K562 (cell line): ENCODE measurements at regions not wholly inside any gene's neighbourhood (a gene's known extent, or its start where the extent isn't known, plus 50 kb on each side); places are given as distances from the start of the nearest gene placed in this dataset.

Experiments
- ATAC-seq: fragments of 200-7000 bp; cut with Tn5 transposase; 3 replicates; pipeline ENCODE4 v1.9.1; 2020; ENCODE audit warnings: moderate library complexity
- BruUV-seq: library from RNA; stranded (reverse); fragments of 400-500 nt; replicated peaks from 2 replicates; lab custom pipeline; 2021; lab: Mats Ljungman, UMichigan
- CTCF ChIA-PET: fragments of 300-600 bp; formaldehyde crosslinking; extraction: SDS; loops from one replicate; lab custom pipeline; 2021; ENCODE audit warnings: low intra/inter-chr PET ratio; lab: Yijun Ruan, JAX
- POLR2A ChIA-PET: fragments of 300-600, 350-650 bp; sonication (Branson Sonifier 250); formaldehyde crosslinking; extraction: SDS; loops from one replicate; lab custom pipeline; 2021; ENCODE audit warnings: antibody characterized with exemption, inconsistent platforms; lab: Yijun Ruan, JAX
- DNase-seq, 4 experiments: peaks; one replicate each; pipeline versions ENCODE4 v3.0.0 to v3.0.0-alpha.2; 2011 to 2018; ENCODE audit warnings: low spot score in 3 of 4, mixed read lengths in 3 of 4; ENCODE audit errors: extremely low read depth in 1 of 4
- FAIRE-seq: peaks from 2 replicates; lab custom pipeline; 2011; peaks lifted over from hg19 to GRCh38; lab: Jason Lieb, UNC
- H2AFZ ChIP-seq: 2 replicates; pipeline ENCODE4 v1.6.0; 2011; ENCODE audit warnings: low read depth, low read length, control low read depth, inconsistent platforms
- H3K27ac ChIP-seq: fragments of 200-600 bp; 3 replicates; pipeline ENCODE4 v1.8.0; 2011; ENCODE audit warnings: low read depth, mild to moderate bottlenecking, control low read depth, inconsistent platforms, low read length, moderate library complexity, mixed read lengths; ENCODE audit errors: extremely low read depth
- H3K27me3 ChIP-seq, 2 experiments: fragments of 300-600 bp in 1 of 2; 2 replicates in 1 of 2; 3 replicates in 1 of 2; pipeline versions ENCODE4 v1.6.0 to v1.8.0; 2011; ENCODE audit warnings: inconsistent platforms in 2 of 2, low read length in 2 of 2, mild to moderate bottlenecking in 1 of 2, mixed read lengths in 1 of 2, moderate library complexity in 1 of 2; ENCODE audit not compliant: control insufficient read depth in 2 of 2, insufficient read depth in 2 of 2
- H3K36me3 ChIP-seq: fragments of 300-600 bp; 3 replicates; pipeline ENCODE4 v1.8.0; 2011; ENCODE audit warnings: mild to moderate bottlenecking, low read length, inconsistent platforms; ENCODE audit not compliant: control insufficient read depth, insufficient read depth
- H3K4me1 ChIP-seq, 2 experiments: fragments of 200-600 bp in 1 of 2; replicated peaks in 1 of 2; 2 replicates in 1 of 2; 3 replicates in 1 of 2; pipeline versions ENCODE4 v1.5.1 to v1.8.0; 2011; ENCODE audit warnings: inconsistent platforms in 2 of 2, low read length in 2 of 2, mild to moderate bottlenecking in 1 of 2, mixed read lengths in 1 of 2, moderate library complexity in 1 of 2; ENCODE audit not compliant: control insufficient read depth in 2 of 2, insufficient read depth in 2 of 2
- H3K4me2 ChIP-seq: 2 replicates; pipeline ENCODE4 v1.6.1; 2011; ENCODE audit warnings: low read length, control low read depth, inconsistent platforms, mixed read lengths; ENCODE audit not compliant: insufficient read depth
- H3K4me3 ChIP-seq: fragments of 200-600 bp; sonication (generic), shearing (Covaris generic); 2 replicates; pipeline ENCODE4 v1.5.1; 2016; ENCODE audit warnings: control low read depth, inconsistent platforms
- H3K79me2 ChIP-seq: fragments of 200-600 bp; 3 replicates; pipeline ENCODE4 v1.8.0; 2011; ENCODE audit warnings: low read length, inconsistent platforms; ENCODE audit not compliant: control insufficient read depth, insufficient read depth
- H3K9ac ChIP-seq, 2 experiments: 2 replicates each; pipeline versions ENCODE4 v1.6.0 to v1.6.1; 2011; ENCODE audit warnings: low read depth in 2 of 2, low read length in 2 of 2, control low read depth in 1 of 2, inconsistent platforms in 1 of 2, mild to moderate bottlenecking in 1 of 2, mixed read lengths in 1 of 2; ENCODE audit not compliant: insufficient read depth in 1 of 2
- H3K9me1 ChIP-seq: one replicate; pipeline ENCODE4 v1.6.0; 2011; ENCODE audit warnings: inconsistent platforms, mild to moderate bottlenecking, low read length, moderate library complexity; ENCODE audit not compliant: control insufficient read depth, insufficient read depth
- H3K9me3 ChIP-seq: replicated peaks from 2 replicates; pipeline ENCODE4 v1.5.1; 2011; ENCODE audit warnings: low read depth, low read length, inconsistent platforms; ENCODE audit not compliant: control insufficient read depth, insufficient read depth
- H4K20me1 ChIP-seq: replicated peaks from 2 replicates; pipeline ENCODE4 v1.6.1; 2011; ENCODE audit warnings: low read length, inconsistent platforms, mixed read lengths; ENCODE audit not compliant: control insufficient read depth, insufficient read depth
- SUPT5H ChIP-seq: fragments of 450-650 bp; IDR thresholded peaks from 2 replicates; pipeline ENCODE4 v1.6.1; 2016
- ZNF436 ChIP-seq: fragments of 250-450, 450-650 bp; sonication (Bioruptor Pico); formaldehyde crosslinking; IDR thresholded peaks from 2 replicates; pipeline ENCODE4 v1.7.0; 2020; ENCODE audit warnings: mild to moderate bottlenecking
- ZNF551 ChIP-seq: fragments of 250-450 bp; sonication (Bioruptor Pico); IDR thresholded peaks from 2 replicates; pipeline ENCODE4 v1.5.0; 2021; ENCODE audit warnings: mild to moderate bottlenecking, moderate library complexity
- ZNF707 ChIP-seq: fragments of 250-450 bp; sonication (Bioruptor Pico); conservative IDR thresholded peaks from 2 replicates; pipeline ENCODE4 v1.8.0; 2022; ENCODE audit warnings: inconsistent platforms, mild to moderate bottlenecking, moderate library complexity
- WGBS: fragments of 100-300 bp; shearing (Covaris generic); methylation state at CpG from one replicate; pipeline ENCODE4 v1.1.6; 2016; ENCODE audit warnings: low coverage, mixed read lengths; ENCODE audit not compliant: insufficient coverage; ENCODE audit errors: missing lambda C conversion rate; 5-methylcytosine and 5-hydroxymethylcytosine counted together
- in situ Hi-C: fragments of 300-500 bp; cut with MboI; formaldehyde crosslinking; loops from 4 replicates; pipeline ENCODE4 v1.15.0; 2018; ENCODE audit warnings: inconsistent platforms, mixed read lengths
- intact Hi-C: fragments of 100-400 bp; cut with micrococcal nuclease; formaldehyde crosslinking; loops from 2 replicates; pipeline ENCODE4 v1.14.2; 2022
- TF ChIP-seq, protein P1 (sequence below), 3 experiments: IDR thresholded peaks in 2 of 3; conservative IDR thresholded peaks in 1 of 3; 2 replicates each; pipeline ENCODE4 v1.5.1; 2011 to 2012; ENCODE audit warnings: low read length in 3 of 3, mild to moderate bottlenecking in 3 of 3, control low read depth in 2 of 3, improper control_type of control experiment in 1 of 3, inconsistent platforms in 1 of 3, low read depth in 1 of 3, mixed read lengths in 1 of 3, moderate library complexity in 1 of 3; ENCODE audit not compliant: insufficient read depth in 2 of 3

DNA sequence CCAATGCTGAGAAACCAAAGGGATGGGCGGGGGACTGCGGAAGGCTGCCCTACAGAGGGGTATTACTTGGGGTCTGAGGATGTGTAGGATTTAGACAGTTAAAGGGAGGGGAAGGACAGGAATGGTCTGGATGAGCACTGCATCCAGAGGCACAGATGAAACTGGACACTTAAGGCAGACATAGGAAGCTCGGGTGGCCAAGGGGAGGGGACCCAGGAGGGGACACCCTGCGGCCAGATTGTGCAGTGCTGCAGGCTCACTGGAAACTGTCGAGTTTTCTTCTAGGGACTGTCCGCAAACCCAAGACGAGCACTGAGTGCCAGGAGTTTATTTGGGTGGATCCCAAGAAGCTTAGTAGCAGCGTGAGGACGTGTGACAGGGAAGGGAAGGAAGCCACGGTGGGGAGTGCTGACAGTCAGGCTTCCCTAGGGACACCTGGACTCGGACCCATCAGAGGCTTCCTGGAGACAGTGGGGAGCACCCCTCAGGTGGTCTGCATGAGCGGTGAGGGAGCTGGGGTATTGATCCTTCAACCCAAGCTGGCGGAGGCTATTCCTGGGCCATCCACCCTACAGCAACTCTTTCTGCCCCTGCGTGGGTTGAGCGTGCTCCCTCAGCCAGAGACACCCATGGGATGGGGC, 278.7 kb downstream of the FOXL1 start:
- no peak overlapping the region for H3K9ac ChIP-seq
- H3K27me3 ChIP-seq: peaks cover 3 to 31% of the 10 kb centered on the region in 2 experiments; a peak in 3 of 5 replicates
- no peak overlapping the region for H3K4me3 ChIP-seq
- intact Hi-C loops: no loop called here
- CTCF ChIA-PET: interaction anchor here (0.6 kb wide), 1 partner anchor 202 kb away, joined by 3 read pairs; no protein-coding TSS in a partner anchor
- no peaks in the 10 kb centered on the region for H3K36me3 ChIP-seq
- POLR2A ChIA-PET: interaction anchor here (0.7 kb wide), 1 partner anchor 186 kb away, joined by 3 read pairs; no protein-coding TSS in a partner anchor
- H3K4me1 ChIP-seq: no peaks in the 10 kb centered on the region
- no peak overlapping the region for H2AFZ ChIP-seq
- H3K4me2 ChIP-seq: no peak overlapping the region
- no peaks in the 10 kb centered on the region for H3K79me2 ChIP-seq
- no peak for FAIRE-seq
- ATAC-seq: peak; percentile 73
- H4K20me1 ChIP-seq: peaks cover 3% of the 10 kb centered on the region; the same call in 1 of the 2 replicates
- in situ Hi-C loops: no loop called here
- peak; percentile 5 to 27 (median 20) for DNase-seq
- WGBS: 1% methylated on average over 15 of the region's 15 CpGs
- no TSS peak for BruUV-seq
- TF ChIP-seq, protein P1, sequence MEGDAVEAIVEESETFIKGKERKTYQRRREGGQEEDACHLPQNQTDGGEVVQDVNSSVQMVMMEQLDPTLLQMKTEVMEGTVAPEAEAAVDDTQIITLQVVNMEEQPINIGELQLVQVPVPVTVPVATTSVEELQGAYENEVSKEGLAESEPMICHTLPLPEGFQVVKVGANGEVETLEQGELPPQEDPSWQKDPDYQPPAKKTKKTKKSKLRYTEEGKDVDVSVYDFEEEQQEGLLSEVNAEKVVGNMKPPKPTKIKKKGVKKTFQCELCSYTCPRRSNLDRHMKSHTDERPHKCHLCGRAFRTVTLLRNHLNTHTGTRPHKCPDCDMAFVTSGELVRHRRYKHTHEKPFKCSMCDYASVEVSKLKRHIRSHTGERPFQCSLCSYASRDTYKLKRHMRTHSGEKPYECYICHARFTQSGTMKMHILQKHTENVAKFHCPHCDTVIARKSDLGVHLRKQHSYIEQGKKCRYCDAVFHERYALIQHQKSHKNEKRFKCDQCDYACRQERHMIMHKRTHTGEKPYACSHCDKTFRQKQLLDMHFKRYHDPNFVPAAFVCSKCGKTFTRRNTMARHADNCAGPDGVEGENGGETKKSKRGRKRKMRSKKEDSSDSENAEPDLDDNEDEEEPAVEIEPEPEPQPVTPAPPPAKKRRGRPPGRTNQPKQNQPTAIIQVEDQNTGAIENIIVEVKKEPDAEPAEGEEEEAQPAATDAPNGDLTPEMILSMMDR (IDR thresholded peaks at IDR 0.05 in 2 of 3, conservative IDR thresholded peaks at IDR 0.05 in 1 of 3; ENCODE audit: insufficient read depth in 2 of 3, low read depth in 1 of 3, low read length in 3 of 3): peak; percentile 10 to 40 (median 28); a peak in 2 of 6 replicates
- no peak for TF ChIP-seq ZNF707 (CRISPR knock-in tag)
- no peak for TF ChIP-seq ZNF436 (CRISPR knock-in tag)
- no peak for TF ChIP-seq ZNF551 (CRISPR knock-in tag)
- no peak for TF ChIP-seq SUPT5H
- H3K9me3 ChIP-seq: no peaks in the 10 kb centered on the region
- no peak overlapping the region for H3K27ac ChIP-seq
- H3K9me1 ChIP-seq: no peaks in the 10 kb centered on the region
